ENCODE measurements at regions not wholly inside any gene's neighbourhood (a gene's known extent, or its start where the extent isn't known, plus 50 kb on each side); places are given as distances from the start of the nearest gene placed in this dataset.
A peak's percentile ranks its signal among the peaks of the same experiment; 100 is the strongest.

DNA sequence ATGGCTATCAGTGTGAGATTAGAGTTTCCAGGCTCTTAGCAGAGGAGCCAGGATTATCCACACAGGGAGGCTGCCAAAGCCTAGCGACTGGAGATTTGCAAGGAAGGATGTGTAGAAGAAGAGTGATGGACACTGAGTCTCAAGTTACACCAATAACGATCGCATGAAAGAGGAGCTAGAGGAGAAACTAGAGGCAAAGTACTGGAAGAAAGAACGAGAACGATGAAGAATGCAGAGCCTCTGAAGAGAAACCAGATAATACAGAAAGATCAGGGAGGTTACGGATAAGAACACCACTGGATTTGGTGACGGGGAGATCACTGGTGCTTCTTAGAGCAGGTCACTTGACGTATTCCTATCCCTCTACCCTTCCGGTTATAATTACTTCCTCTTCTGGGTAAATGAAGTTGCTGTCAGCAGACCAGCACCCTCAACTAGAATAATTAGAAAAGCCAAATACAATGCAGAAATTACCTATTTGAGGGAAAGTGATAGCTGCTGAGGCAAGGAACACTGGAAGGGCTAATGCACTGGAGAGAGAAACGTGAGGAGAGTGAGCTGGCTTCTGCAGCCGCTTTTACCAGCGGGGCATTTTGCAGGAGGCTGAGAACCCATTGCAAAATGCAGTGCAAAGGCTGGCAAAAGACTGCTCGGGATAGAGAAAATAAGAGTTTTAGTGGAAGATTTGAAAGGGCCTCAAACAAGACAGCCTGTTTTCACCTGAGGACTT, 93.1 kb upstream of the HIF1A start:
- 82% methylated on average over 13 of the region's 13 CpGs for WGBS (ENCODE audit: insufficient coverage)
- H3K4me3 ChIP-seq (ENCODE audit: low read length), result no peak overlapping the region
- Mint-ChIP-seq H3K4me3 (no peak overlapping the region), H3K27me3 (ENCODE audit: low read depth in 2 of 2) (no peaks in the 10 kb centered on the region), H3K4me1 (peaks cover 0 to 10% of the 10 kb centered on the region in 2 donors), H3K9me3 (no peaks in the 10 kb centered on the region), H3K36me3 (no peaks in the 10 kb centered on the region), H3K27ac (peak overlapping the region in 1 of 2 donors; percentile 70)
- TF ChIP-seq, protein P1, sequence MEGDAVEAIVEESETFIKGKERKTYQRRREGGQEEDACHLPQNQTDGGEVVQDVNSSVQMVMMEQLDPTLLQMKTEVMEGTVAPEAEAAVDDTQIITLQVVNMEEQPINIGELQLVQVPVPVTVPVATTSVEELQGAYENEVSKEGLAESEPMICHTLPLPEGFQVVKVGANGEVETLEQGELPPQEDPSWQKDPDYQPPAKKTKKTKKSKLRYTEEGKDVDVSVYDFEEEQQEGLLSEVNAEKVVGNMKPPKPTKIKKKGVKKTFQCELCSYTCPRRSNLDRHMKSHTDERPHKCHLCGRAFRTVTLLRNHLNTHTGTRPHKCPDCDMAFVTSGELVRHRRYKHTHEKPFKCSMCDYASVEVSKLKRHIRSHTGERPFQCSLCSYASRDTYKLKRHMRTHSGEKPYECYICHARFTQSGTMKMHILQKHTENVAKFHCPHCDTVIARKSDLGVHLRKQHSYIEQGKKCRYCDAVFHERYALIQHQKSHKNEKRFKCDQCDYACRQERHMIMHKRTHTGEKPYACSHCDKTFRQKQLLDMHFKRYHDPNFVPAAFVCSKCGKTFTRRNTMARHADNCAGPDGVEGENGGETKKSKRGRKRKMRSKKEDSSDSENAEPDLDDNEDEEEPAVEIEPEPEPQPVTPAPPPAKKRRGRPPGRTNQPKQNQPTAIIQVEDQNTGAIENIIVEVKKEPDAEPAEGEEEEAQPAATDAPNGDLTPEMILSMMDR (IDR thresholded peaks at IDR 0.05), result no peak
- intact Hi-C loops (cut with micrococcal nuclease), result no loop called here
- DNase-seq, result no peak
- H3K27ac ChIP-seq (ENCODE audit: low read length), result no peak overlapping the region
- H3K9me3 ChIP-seq (ENCODE audit: control insufficient read depth, insufficient read depth, low read length), result no peaks in the 10 kb centered on the region
- ATAC-seq, result peak in 2 of 3 donors; percentile 27 to 47
- H3K27me3 ChIP-seq (ENCODE audit: control insufficient read depth, insufficient read depth, low read length), result no peaks in the 10 kb centered on the region
- peaks cover 4% of the 10 kb centered on the region for H3K4me1 ChIP-seq (ENCODE audit: control insufficient read depth, insufficient read depth, low read length)
- no peaks in the 10 kb centered on the region for H3K36me3 ChIP-seq (ENCODE audit: control insufficient read depth, insufficient read depth, low read length)

DNA sequence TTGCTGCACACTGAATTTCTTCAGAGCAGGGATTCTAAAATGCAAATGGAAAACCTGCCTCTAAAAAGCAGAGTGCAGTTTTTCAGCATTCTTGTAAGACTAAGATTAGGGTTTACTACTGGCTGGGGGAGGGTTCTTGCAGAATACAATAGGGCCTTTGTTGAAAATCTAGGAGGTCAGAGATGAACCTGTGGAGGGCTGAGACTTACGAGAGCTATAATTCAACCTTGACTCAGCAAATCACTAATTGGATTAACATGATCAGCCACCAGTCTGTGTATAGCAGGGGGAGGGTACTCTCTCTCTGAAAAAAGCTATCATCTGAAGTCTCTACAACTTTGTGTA, 92.6 kb upstream of the HIF1A start:
- no peak overlapping the region for H3K4me3 ChIP-seq (ENCODE audit: low read length)
- Mint-ChIP-seq H3K27me3 (ENCODE audit: low read depth in 2 of 2) (no peaks in the 10 kb centered on the region), H3K27ac (no peak overlapping the region), H3K9me3 (no peaks in the 10 kb centered on the region), H3K4me3 (no peak overlapping the region), H3K4me1 (peaks cover 0 to 10% of the 10 kb centered on the region in 2 donors), H3K36me3 (no peaks in the 10 kb centered on the region)
- H3K27me3 ChIP-seq (ENCODE audit: control insufficient read depth, insufficient read depth, low read length), result no peaks in the 10 kb centered on the region
- DNase-seq (no peak), ATAC-seq (no peak)
- no peaks in the 10 kb centered on the region for H3K36me3 ChIP-seq (ENCODE audit: control insufficient read depth, insufficient read depth, low read length)
- no CpG with 5 or more reads among the region's 1 CpG for WGBS (ENCODE audit: insufficient coverage)
- peaks cover 4% of the 10 kb centered on the region for H3K4me1 ChIP-seq (ENCODE audit: control insufficient read depth, insufficient read depth, low read length)
- no peak overlapping the region for H3K27ac ChIP-seq (ENCODE audit: low read length)
- no peaks in the 10 kb centered on the region for H3K9me3 ChIP-seq (ENCODE audit: control insufficient read depth, insufficient read depth, low read length)
- intact Hi-C loops (cut with micrococcal nuclease), result no loop called here
- TF ChIP-seq, protein P1 (IDR thresholded peaks at IDR 0.05), result no peak

DNA sequence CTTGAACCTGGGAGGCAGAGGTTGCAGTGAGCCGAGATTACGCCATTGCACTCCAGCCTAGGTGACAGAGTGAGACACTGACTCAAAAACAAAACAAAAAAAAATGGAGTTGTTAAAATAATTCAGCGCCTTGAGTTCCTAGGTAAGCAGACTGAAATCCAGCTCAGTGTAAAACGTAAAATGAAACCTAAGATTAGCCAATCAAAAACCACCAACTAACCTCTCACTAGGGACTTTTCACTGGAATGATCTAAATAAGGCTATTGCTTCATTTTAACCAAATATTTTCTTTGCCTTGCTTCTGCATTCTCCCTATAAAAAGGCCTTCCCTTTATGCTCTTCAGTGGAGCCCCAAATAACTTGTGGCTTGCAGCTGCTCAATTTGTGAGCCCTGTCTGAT, 91.6 kb upstream of the HIF1A start:
- no peak for ATAC-seq
- no peaks in the 10 kb centered on the region for H3K36me3 Mint-ChIP-seq
- TF ChIP-seq, protein P1 (IDR thresholded peaks at IDR 0.05), result no peak
- Histone ChIP-seq H3K27me3 (ENCODE audit: control insufficient read depth, insufficient read depth, low read length) (no peaks in the 10 kb centered on the region), H3K4me3 (ENCODE audit: low read length) (no peak overlapping the region), H3K36me3 (ENCODE audit: control insufficient read depth, insufficient read depth, low read length) (no peaks in the 10 kb centered on the region), H3K4me1 (ENCODE audit: control insufficient read depth, insufficient read depth, low read length) (peaks cover 4% of the 10 kb centered on the region), H3K9me3 (ENCODE audit: control insufficient read depth, insufficient read depth, low read length) (no peaks in the 10 kb centered on the region), H3K27ac (ENCODE audit: low read length) (no peak overlapping the region)
- DNase-seq, result no peak
- H3K27me3 Mint-ChIP-seq (ENCODE audit: low read depth in 2 of 2), result no peaks in the 10 kb centered on the region
- no peak overlapping the region for H3K27ac Mint-ChIP-seq
- H3K9me3 Mint-ChIP-seq, result no peaks in the 10 kb centered on the region
- H3K4me3 Mint-ChIP-seq, result no peak overlapping the region
- peaks cover 0 to 14% of the 10 kb centered on the region in 2 donors for H3K4me1 Mint-ChIP-seq
- WGBS (ENCODE audit: insufficient coverage), result 82% methylated on average over 4 of the region's 4 CpGs
- intact Hi-C loops (cut with micrococcal nuclease), result no loop called here
